ENCODE measurements at regions not wholly inside any gene's neighbourhood (a gene's known extent, or its start where the extent isn't known, plus 50 kb on each side); places are given as distances from the start of the nearest gene placed in this dataset.
"Not testable (repeated sequence)": the region's sequence is repeated elsewhere in the genome, so short reads cannot be mapped to it uniquely, and the experiment has no call there.

DNA sequence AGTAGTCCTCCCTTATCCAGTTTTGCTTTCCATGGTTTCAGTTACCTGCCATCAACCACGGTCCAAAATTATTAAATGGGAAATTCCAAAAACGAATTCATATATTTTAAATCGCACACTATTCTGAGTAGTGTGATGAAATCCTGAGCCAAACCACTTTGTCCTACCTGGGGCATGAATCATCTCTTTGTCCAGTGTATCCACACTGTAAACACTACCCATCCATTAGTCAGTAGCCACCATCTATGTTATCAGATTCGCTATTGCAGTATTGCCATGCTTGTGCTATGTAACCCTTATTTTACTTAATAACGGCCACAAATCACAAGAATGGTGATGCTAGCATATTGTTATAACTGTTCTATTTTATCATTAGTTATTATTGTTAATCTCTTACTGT, 704.6 kb downstream of the SMARCA1 start:
- H3K27ac ChIP-seq = no peak overlapping the region
- no peaks in the 10 kb centered on the region; a peak in 1 of 22 replicates for H4K20me1 ChIP-seq
- no peak overlapping the region for H3K9ac ChIP-seq
- TF ChIP-seq Cebpa-rat (IDR thresholded peaks at IDR 0.05) = no peak
- no peaks in the 10 kb centered on the region for H3K36me3 ChIP-seq
- H3K4me3 ChIP-seq = no peak overlapping the region
- no peaks in the 10 kb centered on the region for H3K4me1 ChIP-seq
- H3K27me3 ChIP-seq = peaks cover 39 to 95% (median 86%) of the 10 kb centered on the region in 11 experiments
- H3K4me2 ChIP-seq = no peak overlapping the region
- no peaks in the 10 kb centered on the region for H3K9me3 ChIP-seq (replicated peaks in 1 of 11)

DNA sequence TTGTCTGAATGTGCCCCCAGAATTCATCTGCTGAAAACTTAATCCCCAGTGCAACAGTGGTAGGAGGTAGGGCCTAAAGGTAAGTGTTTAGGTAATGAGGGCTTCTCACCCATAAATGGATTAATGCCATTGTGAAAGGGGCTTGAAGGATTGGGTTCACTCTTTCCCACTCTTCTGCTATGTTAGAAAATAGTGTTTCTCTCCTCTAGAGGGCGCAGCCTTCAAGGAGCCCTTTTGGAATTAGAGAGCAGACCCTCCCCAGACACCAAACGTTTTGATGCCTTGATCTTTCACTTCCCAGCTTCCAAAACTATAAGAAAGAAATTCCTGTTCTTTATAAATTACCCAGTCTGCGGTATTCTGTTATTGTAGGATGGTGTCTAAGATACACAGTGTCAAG, 706.4 kb downstream of the SMARCA1 start:
- Histone ChIP-seq H3K4me2 (no peak overlapping the region), H3K4me1 (no peaks in the 10 kb centered on the region)
- no peak for TF ChIP-seq Cebpa-rat (IDR thresholded peaks at IDR 0.05)

DNA sequence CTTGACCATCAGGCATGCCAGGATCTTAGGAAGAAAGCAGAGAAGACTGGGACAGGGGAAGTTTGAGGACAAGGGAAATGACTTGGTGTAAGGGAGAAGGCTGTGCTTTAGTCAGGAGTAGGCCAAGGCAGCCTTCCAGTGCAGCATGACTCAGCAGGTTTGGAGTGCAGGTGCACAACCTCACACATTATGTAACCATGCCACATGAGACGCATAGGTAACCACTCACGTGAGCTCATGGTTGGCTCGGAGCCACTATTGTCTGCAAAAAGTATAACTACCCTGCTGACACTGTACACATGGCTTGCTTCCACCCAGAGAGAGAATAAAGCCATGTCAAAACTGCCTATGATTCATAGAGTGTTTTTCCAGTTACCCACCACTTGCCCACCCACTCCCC, 715.9 kb downstream of the SMARCA1 start:
- H3K9ac ChIP-seq = no peak overlapping the region
- H3K4me1 ChIP-seq = no peaks in the 10 kb centered on the region
- peaks cover 6 to 89% (median 77%) of the 10 kb centered on the region in 11 experiments for H3K27me3 ChIP-seq
- no peaks in the 10 kb centered on the region; a peak in 1 of 22 replicates for H4K20me1 ChIP-seq
- H3K4me2 ChIP-seq = no peak overlapping the region
- H3K9me3 ChIP-seq (replicated peaks in 1 of 11) = peaks cover 26 to 42% (median 36%) of the 10 kb centered on the region in 11 experiments
- H3K27ac ChIP-seq = no peak overlapping the region
- TF ChIP-seq Cebpa-rat (IDR thresholded peaks at IDR 0.05) = no peak
- no peak overlapping the region for H3K4me3 ChIP-seq
- no peaks in the 10 kb centered on the region for H3K36me3 ChIP-seq

More for the DNA sequence above, 706.4 kb downstream of the SMARCA1 start:
- no peaks in the 10 kb centered on the region for H3K9me3 ChIP-seq (replicated peaks in 1 of 11)
- H3K27me3 ChIP-seq = peaks cover 48 to 97% (median 85%) of the 10 kb centered on the region in 11 experiments
- H4K20me1 ChIP-seq = no peaks in the 10 kb centered on the region; a peak in 2 of 22 replicates
- no peak overlapping the region for H3K9ac ChIP-seq
- H3K36me3 ChIP-seq = no peaks in the 10 kb centered on the region
- no peak overlapping the region for H3K27ac ChIP-seq
- no peak overlapping the region for H3K4me3 ChIP-seq

DNA sequence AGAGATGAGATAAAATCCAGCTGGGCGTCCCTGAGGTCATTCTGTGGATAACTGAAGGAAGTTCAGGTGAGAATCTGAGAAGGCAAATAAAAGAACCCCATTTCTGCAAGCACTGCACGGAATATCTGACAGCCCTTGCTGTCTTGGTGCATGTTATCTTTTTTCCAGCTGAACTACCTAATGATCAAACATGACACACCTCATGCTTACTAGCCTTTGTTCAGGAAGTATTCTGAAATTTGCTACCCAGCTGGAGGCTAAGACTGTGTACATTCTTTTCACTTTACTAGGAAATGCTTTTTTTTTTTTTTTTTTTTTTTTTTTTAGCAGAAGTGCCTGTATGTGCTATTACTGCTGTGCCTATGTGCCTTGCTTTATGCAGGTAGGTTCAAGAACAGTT, 718.1 kb downstream of the SMARCA1 start:
- Histone ChIP-seq H3K9me3 (replicated peaks in 1 of 11) (peaks cover 26 to 42% (median 35%) of the 10 kb centered on the region in 11 experiments), H3K27ac (no peak overlapping the region), H3K4me3 (no peak overlapping the region), H3K9ac (no peak overlapping the region), H3K27me3 (peaks cover 16 to 88% (median 77%) of the 10 kb centered on the region in 11 experiments), H4K20me1 (no peaks in the 10 kb centered on the region), H3K4me2 (no peak overlapping the region), H3K36me3 (no peaks in the 10 kb centered on the region), H3K4me1 (no peaks in the 10 kb centered on the region)
- TF ChIP-seq Cebpa-rat (IDR thresholded peaks at IDR 0.05) = no peak

DNA sequence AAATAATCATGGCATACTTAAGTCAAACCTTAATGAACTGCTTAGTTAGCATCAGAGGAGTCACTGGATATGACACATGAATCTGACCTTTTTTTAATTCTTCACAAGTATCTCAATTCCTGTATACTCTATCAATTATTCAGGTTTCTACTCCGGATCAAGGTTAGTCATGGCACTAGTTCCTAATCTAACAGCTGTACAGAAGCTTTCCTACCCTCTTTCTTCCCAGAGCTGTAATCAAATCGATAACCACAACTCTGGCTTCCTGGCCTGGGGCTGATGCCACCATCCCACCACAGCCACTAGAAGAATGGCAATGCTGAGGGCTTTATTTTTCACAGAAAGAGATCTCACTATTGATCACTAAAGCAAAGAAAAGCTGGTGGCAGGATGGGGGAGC, 718.5 kb downstream of the SMARCA1 start:
- Histone ChIP-seq H3K27ac (no peak overlapping the region), H3K4me1 (no peaks in the 10 kb centered on the region), H3K4me3 (no peak overlapping the region), H3K9me3 (replicated peaks in 1 of 11) (peaks cover 26 to 41% (median 35%) of the 10 kb centered on the region in 11 experiments), H4K20me1 (no peaks in the 10 kb centered on the region), H3K4me2 (no peak overlapping the region), H3K27me3 (peaks cover 19 to 88% (median 77%) of the 10 kb centered on the region in 11 experiments), H3K36me3 (no peaks in the 10 kb centered on the region), H3K9ac (no peak overlapping the region)
- TF ChIP-seq Cebpa-rat (IDR thresholded peaks at IDR 0.05) = no peak

DNA sequence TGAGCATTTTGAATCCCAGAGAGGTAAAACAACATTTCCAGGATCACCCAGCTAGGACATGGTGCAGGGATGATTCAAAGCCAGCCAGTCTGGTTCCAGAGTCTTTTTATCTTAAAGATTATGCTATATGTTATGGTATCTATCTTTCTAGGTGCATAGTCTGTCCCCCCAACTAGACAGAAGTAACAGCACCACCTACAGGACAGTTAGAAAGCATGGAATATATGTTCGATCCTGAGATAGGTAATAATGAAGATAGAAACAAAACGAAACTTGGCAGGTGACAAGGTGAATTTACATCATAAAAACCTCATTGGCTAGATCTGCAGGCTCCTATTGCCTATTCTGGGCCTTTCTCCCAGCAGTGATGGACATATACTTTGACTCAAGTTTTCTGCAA, 723.2 kb downstream of the SMARCA1 start:
- Histone ChIP-seq H3K27me3 (peaks cover 35 to 86% (median 72%) of the 10 kb centered on the region in 11 experiments), H3K36me3 (no peaks in the 10 kb centered on the region)
- no peak for TF ChIP-seq Cebpa-rat (IDR thresholded peaks at IDR 0.05)

DNA sequence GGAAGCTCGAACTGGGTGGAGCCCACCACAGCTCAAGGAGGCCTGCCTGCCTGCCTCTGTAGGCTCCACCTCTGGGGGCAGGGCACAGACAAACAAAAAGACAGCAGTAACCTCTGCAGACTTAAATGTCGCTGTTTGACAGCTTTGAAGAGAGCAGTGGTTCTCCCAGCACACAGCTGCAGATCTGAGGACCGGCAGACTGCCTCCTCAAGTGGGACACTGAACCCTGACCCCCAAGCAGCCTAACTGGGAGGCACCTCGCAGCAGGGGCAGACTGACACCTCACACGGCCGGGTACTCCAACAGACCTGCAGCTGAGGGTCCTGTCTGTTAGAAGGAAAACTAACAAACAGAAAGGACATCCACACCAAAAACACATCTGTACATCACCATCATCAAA, 730.9 kb upstream of the ACTRT1 start:
- Histone ChIP-seq H3K9me3 (replicated peaks in 1 of 11) (peaks cover 1 to 12% (median 7%) of the 10 kb centered on the region in 11 experiments; a peak in 17 of 22 replicates), H3K4me1 (peaks cover 0 to 15% (median 12%) of the 10 kb centered on the region in 10 experiments; a peak in 13 of 20 replicates), H3K27me3 (peaks cover 10 to 36% (median 28%) of the 10 kb centered on the region in 11 experiments; a peak in 19 of 22 replicates)
- H3K27ac ChIP-seq, H3K36me3 ChIP-seq, H4K20me1 ChIP-seq, H3K9ac ChIP-seq, H3K4me3 ChIP-seq, H3K4me2 ChIP-seq: not testable (repeated sequence)

More for the DNA sequence above, 723.2 kb downstream of the SMARCA1 start:
- H3K9ac ChIP-seq = no peak overlapping the region
- H3K4me2 ChIP-seq = no peak overlapping the region
- no peak overlapping the region for H3K4me3 ChIP-seq
- H3K9me3 ChIP-seq (replicated peaks in 1 of 11) = peaks cover 0 to 16% (median 5%) of the 10 kb centered on the region in 11 experiments; a peak in 18 of 22 replicates
- H3K27ac ChIP-seq = no peak overlapping the region
- no peaks in the 10 kb centered on the region for H4K20me1 ChIP-seq
- H3K4me1 ChIP-seq = no peaks in the 10 kb centered on the region

DNA sequence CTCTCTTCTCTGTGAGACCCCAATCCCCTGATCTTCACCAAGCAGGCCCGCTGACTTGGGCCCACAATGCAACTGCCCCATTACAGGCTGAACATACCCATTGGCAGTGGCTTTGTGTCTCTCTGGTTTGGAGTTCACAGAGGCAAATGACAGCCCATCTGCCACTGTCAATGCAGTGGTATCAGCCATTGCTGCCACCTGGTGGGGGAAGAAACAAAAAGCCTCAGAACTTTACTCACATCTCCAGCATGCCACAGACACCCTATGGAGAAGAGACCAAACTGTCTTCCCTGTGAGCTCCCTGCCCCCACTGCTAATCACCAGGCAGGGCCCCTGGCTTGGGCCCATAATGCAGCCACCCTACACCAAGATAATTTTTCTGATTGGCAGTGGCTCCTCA, 729.3 kb upstream of the ACTRT1 start:
- no peak overlapping the region for H3K9ac ChIP-seq
- no peak for TF ChIP-seq Cebpa-rat (IDR thresholded peaks at IDR 0.05)
- peak overlapping the region in 6 of 11 experiments; percentile 38 to 62 (median 51); a peak in 9 of 22 replicates for H3K4me2 ChIP-seq
- H3K4me3 ChIP-seq = no peak overlapping the region
- H3K4me1 ChIP-seq = peaks cover 0 to 15% (median 12%) of the 10 kb centered on the region in 10 experiments; a peak in 13 of 20 replicates
- H3K27me3 ChIP-seq = peaks cover 20 to 53% (median 44%) of the 10 kb centered on the region in 11 experiments; a peak in 21 of 22 replicates
- H3K9me3 ChIP-seq (replicated peaks in 1 of 11) = peaks cover 4 to 23% (median 19%) of the 10 kb centered on the region in 11 experiments; a peak in 18 of 22 replicates
- no peak overlapping the region for H3K27ac ChIP-seq
- no peaks in the 10 kb centered on the region for H3K36me3 ChIP-seq
- no peaks in the 10 kb centered on the region; a peak in 1 of 22 replicates for H4K20me1 ChIP-seq

DNA sequence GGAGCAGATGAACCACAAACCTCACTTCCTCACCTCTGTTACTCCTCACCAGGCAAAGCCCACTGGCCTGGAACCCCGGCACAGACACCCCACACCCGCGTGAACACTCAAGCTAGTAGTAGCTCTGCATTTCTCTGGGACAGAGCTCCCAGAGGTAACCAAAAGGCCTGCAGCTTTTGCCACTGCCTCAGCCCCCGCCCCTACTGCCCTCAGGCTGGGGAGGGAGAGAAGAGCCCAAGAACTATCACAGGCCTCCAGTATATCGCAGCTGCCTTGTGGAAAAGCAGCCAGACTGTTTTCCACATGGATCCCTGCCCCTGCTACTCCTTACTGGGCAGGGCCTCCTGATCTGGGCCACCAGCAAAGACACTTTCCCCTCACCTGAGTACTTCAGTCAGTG, 728.7 kb upstream of the ACTRT1 start:
- no peaks in the 10 kb centered on the region; a peak in 1 of 22 replicates for H4K20me1 ChIP-seq
- no peak overlapping the region for H3K4me3 ChIP-seq
- no peak overlapping the region for H3K27ac ChIP-seq
- peaks cover 4 to 23% (median 19%) of the 10 kb centered on the region in 11 experiments; a peak in 18 of 22 replicates for H3K9me3 ChIP-seq (replicated peaks in 1 of 11)
- peaks cover 0 to 15% (median 12%) of the 10 kb centered on the region in 10 experiments; a peak in 13 of 20 replicates for H3K4me1 ChIP-seq
- H3K4me2 ChIP-seq = peak overlapping the region; percentile 10 to 62 (median 44); a peak in 17 of 22 replicates
- no peak overlapping the region for H3K9ac ChIP-seq
- H3K36me3 ChIP-seq = no peaks in the 10 kb centered on the region
- no peak for TF ChIP-seq Cebpa-rat (IDR thresholded peaks at IDR 0.05)
- peaks cover 22 to 56% (median 47%) of the 10 kb centered on the region in 11 experiments; a peak in 21 of 22 replicates for H3K27me3 ChIP-seq

DNA sequence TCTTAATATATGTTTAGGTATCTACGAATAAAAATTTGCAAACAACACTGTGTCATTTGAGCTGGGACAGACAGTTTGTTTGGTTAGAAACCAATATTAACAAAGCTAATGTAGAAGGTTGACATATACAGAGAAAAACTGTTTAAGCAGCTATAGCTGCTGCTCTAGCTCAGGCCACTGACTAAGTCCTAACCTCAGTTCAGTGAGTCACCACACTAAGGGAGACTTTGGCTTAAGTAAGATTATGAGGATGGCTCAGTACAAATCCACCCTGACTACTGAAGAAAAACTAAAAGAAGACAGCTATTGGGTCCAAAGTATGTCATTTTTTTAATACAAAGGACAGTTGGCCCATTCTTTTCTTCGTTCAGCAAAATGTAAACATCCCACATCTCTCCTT, 717.3 kb upstream of the ACTRT1 start:
- Histone ChIP-seq H3K4me2 (no peak overlapping the region), H3K27me3 (peaks cover 30 to 90% (median 83%) of the 10 kb centered on the region in 11 experiments; a peak in 21 of 22 replicates), H3K4me1 (no peaks in the 10 kb centered on the region), H4K20me1 (no peaks in the 10 kb centered on the region), H3K36me3 (no peaks in the 10 kb centered on the region), H3K27ac (no peak overlapping the region), H3K9me3 (replicated peaks in 1 of 11) (peaks cover 10 to 15% (median 12%) of the 10 kb centered on the region in 11 experiments; a peak in 21 of 22 replicates), H3K4me3 (no peak overlapping the region), H3K9ac (no peak overlapping the region)
- TF ChIP-seq Cebpa-rat (IDR thresholded peaks at IDR 0.05) = no peak

Data from BLaER1 treated with 17β-estradiol and CSF1 and Interleukin-3, amounts not matched to agents 10 nM and 100 nM (cell line).